Right atrium auricular region (tissue), 2 donors: ENCODE measurements at regions not wholly inside any gene's neighbourhood (a gene's known extent, or its start where the extent isn't known, plus 50 kb on each side); places are given as distances from the start of the nearest gene placed in this dataset.

ENCODE experiments used
- DNase-seq: peaks from one replicate; pipeline ENCODE4 v3.0.0-alpha.2; 2019; ENCODE audit warnings: low spot score
- H3K27ac ChIP-seq, 2 donors: fragments of 200-600 bp; sonication (generic); 1 replicate in 1 of 2; 2 replicates in 1 of 2; pipeline ENCODE4 v1.5.1; 2016 to 2019
- H3K27me3 ChIP-seq, 2 donors: fragments of 200-600 bp; sonication (generic); one replicate each; pipeline versions ENCODE4 v1.5.1 to v1.6.0; 2017 to 2019
- H3K36me3 ChIP-seq: fragments of 200-600 bp; sonication (generic); one replicate; pipeline ENCODE4 v1.5.1; 2016
- H3K4me1 ChIP-seq, 2 donors: fragments of 200-600 bp; sonication (generic); one replicate each; pipeline versions ENCODE4 v1.5.1 to v1.6.0; 2017 to 2019
- H3K4me3 ChIP-seq, 2 donors: fragments of 200-600 bp; sonication (generic); 1 replicate in 1 of 2; 2 replicates in 1 of 2; pipeline ENCODE4 v1.5.1; 2017 to 2019; ENCODE audit warnings: mild to moderate bottlenecking in 1 of 2, moderate library complexity in 1 of 2
- H3K9me3 ChIP-seq, 2 donors: fragments of 200-600 bp; sonication (generic); one replicate each; pipeline ENCODE4 v1.5.1; 2019
- CTCF ChIP-seq, 2 donors: fragments of 200-600 bp; sonication (generic); IDR thresholded peaks; one replicate each; pipeline ENCODE4 v1.5.1; 2019; ENCODE audit warnings: antibody characterized with exemption in 2 of 2

- Histone ChIP-seq H3K36me3 (no peaks in the 10 kb centered on the region), H3K27ac (no peak overlapping the region), H3K4me1 (no peaks in the 10 kb centered on the region), H3K27me3 (no peaks in the 10 kb centered on the region), H3K4me3 (no peak overlapping the region), H3K9me3 (no peaks in the 10 kb centered on the region)
- DNase-seq, result no peak
- TF ChIP-seq CTCF (IDR thresholded peaks at IDR 0.05), result no peak
Measured at GRCh38 chr14:45742187-45742586, 489.2 kb upstream of the MIS18BP1 start.

- H3K27me3 ChIP-seq, result no peaks in the 10 kb centered on the region
- no peaks in the 10 kb centered on the region for H3K4me1 ChIP-seq
- no peak for DNase-seq
- no peaks in the 10 kb centered on the region for H3K36me3 ChIP-seq
- H3K27ac ChIP-seq, result no peak overlapping the region
- no peak overlapping the region for H3K4me3 ChIP-seq
- H3K9me3 ChIP-seq, result no peaks in the 10 kb centered on the region
- no peak for TF ChIP-seq CTCF (IDR thresholded peaks at IDR 0.05)
Measured at GRCh38 chr14:45728434-45729225, 475.6 kb upstream of the MIS18BP1 start.

GRCh38 chr14:45727133-45727532, 474.1 kb upstream of the MIS18BP1 start:
- Histone ChIP-seq H3K9me3 (no peaks in the 10 kb centered on the region), H3K27ac (no peak overlapping the region), H3K4me3 (no peak overlapping the region), H3K4me1 (no peaks in the 10 kb centered on the region), H3K27me3 (no peaks in the 10 kb centered on the region), H3K36me3 (no peaks in the 10 kb centered on the region)
- TF ChIP-seq CTCF (IDR thresholded peaks at IDR 0.05), result no peak
- DNase-seq, result no peak

- no peak overlapping the region for H3K27ac ChIP-seq
- no peaks in the 10 kb centered on the region for H3K27me3 ChIP-seq
- DNase-seq, result no peak
- TF ChIP-seq CTCF (IDR thresholded peaks at IDR 0.05), result no peak
- no peaks in the 10 kb centered on the region for H3K36me3 ChIP-seq
- H3K4me3 ChIP-seq, result no peak overlapping the region
- H3K9me3 ChIP-seq, result no peaks in the 10 kb centered on the region
- no peaks in the 10 kb centered on the region for H3K4me1 ChIP-seq
Measured at GRCh38 chr14:45721472-45721871, 468.5 kb upstream of the MIS18BP1 start.

GRCh38 chr14:45716572-45716971, 463.6 kb upstream of the MIS18BP1 start:
- TF ChIP-seq CTCF (IDR thresholded peaks at IDR 0.05), result no peak
- DNase-seq, result no peak
- H3K27me3 ChIP-seq, result no peaks in the 10 kb centered on the region
- H3K4me1 ChIP-seq, result no peaks in the 10 kb centered on the region
- H3K4me3 ChIP-seq, result no peak overlapping the region
- H3K36me3 ChIP-seq, result no peaks in the 10 kb centered on the region
- H3K9me3 ChIP-seq, result no peaks in the 10 kb centered on the region
- H3K27ac ChIP-seq, result no peak overlapping the region

GRCh38 chr14:45715946-45716345, 462.9 kb upstream of the MIS18BP1 start:
- Histone ChIP-seq H3K36me3 (no peaks in the 10 kb centered on the region), H3K27ac (no peak overlapping the region), H3K27me3 (no peaks in the 10 kb centered on the region), H3K4me1 (no peaks in the 10 kb centered on the region), H3K9me3 (no peaks in the 10 kb centered on the region), H3K4me3 (no peak overlapping the region)
- no peak for TF ChIP-seq CTCF (IDR thresholded peaks at IDR 0.05)
- no peak for DNase-seq
